GM12873 (cell line): ENCODE measurements at regions not wholly inside any gene's neighbourhood (a gene's known extent, or its start where the extent isn't known, plus 50 kb on each side); places are given as distances from the start of the nearest gene placed in this dataset.

Source experiments
- TF ChIP-seq, protein P1 (sequence below): IDR thresholded peaks from 2 replicates; pipeline ENCODE4 v1.5.1; 2012; ENCODE audit warnings: low read depth, mild to moderate bottlenecking, moderate library complexity, low read length, control low read depth; ENCODE audit not compliant: insufficient read depth; ENCODE audit errors: missing control alignments

DNA sequence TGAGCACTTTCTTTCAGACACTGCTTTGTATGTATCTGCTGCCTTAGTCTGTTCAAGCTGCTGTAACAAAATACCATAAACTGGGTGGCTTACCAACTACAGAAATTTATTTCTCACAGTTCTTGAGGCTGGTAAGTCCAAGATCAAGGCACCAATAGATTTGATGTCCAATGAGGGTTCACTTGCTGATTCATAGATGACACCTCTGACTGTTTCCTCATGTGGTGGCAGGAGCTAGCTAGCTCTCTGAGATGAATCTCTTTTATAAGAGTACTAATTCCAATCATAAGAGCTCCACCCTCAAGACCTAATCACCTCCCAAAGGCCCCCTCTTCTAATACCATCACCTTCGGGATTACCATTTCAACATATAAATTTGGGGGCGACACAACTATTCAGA, 76.6 kb upstream of the ADO start:
- TF ChIP-seq, protein P1, sequence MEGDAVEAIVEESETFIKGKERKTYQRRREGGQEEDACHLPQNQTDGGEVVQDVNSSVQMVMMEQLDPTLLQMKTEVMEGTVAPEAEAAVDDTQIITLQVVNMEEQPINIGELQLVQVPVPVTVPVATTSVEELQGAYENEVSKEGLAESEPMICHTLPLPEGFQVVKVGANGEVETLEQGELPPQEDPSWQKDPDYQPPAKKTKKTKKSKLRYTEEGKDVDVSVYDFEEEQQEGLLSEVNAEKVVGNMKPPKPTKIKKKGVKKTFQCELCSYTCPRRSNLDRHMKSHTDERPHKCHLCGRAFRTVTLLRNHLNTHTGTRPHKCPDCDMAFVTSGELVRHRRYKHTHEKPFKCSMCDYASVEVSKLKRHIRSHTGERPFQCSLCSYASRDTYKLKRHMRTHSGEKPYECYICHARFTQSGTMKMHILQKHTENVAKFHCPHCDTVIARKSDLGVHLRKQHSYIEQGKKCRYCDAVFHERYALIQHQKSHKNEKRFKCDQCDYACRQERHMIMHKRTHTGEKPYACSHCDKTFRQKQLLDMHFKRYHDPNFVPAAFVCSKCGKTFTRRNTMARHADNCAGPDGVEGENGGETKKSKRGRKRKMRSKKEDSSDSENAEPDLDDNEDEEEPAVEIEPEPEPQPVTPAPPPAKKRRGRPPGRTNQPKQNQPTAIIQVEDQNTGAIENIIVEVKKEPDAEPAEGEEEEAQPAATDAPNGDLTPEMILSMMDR = no peak

DNA sequence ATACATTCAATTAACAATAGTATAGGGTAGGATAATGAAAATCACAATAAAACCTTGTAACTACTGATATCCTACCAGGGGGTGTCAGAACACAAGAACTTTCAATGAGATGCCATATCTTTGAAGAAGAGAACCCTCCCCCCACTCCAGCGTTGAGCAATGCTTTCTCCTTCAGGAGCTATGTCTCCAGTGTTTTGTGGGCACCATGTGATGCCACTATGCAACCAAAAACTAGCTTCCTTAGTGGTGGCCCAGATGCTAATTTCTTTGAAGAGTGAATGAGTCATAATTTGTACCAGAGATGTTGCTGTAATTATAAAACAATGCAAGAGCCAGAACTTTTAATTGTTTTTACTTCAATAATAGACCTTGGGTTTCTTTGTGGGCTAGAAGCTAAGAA, 76.0 kb upstream of the ADO start:
- TF ChIP-seq, protein P1 = no peak

DNA sequence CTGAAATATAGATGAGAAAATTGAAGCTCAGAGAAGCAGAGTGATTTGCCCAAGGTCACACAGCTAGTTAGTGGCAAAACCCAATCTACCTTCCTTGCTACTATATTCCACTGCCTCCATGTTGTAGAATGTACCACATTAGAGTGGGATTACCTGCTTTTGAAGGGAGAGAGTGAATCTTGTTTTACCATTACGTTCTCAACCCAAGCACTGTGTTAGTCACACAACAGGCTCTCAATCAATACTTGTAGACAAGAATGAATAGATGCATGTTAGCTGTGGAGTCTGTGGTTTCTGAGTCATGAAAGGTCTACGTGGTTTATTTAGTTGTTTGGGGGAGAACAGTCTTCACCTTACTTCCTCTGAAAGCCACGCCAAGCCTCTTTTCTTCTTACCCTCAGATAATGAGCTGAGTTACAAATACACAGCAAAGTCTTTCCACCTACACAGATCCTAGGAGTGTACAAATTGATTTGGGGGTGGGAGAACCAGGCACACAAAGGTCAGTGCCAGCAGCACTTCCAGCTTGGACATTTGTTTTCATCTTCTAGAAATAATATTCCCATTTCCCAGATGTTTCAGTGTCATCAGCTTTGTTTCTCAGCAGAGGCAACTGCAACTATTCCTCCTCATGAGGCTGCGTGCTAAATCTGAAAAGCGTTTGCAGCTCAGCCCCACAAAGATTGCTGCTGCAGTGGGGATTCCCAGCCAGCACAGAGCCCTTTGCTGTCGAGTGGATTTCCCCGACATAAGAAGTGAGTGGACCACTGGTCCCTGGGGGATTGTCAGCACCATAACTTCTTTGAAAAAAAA, 71.5 kb upstream of the ADO start:
- TF ChIP-seq, protein P1 = no peak

DNA sequence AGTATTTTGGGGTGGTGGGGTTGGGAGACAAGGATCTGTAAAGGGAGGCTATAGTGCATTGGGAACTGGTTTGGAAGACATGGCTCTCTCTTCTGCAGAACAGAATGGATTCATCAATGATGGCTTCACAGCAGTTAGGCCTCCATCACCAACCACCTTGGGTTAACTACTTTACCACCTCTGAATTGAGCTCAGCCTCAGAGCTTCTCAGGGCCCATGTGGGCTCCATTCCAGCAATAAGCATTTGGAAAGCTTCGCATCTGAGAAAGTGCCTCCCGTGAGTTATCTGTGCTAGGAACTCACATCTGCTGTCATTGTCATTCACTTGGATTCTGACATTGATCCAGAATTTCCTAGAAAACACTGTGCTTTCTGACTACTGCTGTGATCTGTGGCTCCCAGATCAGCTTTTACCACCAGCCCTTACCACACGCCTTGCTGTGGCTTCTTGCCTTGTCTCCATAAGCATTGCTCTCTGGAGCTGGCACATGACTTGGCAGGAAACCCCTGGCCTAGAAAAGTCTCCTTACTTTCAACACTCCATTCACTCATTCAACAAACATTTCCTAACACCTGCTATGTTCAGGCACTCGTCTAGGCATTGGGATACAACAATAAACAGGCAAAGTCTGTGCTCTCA, 70.7 kb upstream of the ADO start:
- TF ChIP-seq, protein P1 = no peak

DNA sequence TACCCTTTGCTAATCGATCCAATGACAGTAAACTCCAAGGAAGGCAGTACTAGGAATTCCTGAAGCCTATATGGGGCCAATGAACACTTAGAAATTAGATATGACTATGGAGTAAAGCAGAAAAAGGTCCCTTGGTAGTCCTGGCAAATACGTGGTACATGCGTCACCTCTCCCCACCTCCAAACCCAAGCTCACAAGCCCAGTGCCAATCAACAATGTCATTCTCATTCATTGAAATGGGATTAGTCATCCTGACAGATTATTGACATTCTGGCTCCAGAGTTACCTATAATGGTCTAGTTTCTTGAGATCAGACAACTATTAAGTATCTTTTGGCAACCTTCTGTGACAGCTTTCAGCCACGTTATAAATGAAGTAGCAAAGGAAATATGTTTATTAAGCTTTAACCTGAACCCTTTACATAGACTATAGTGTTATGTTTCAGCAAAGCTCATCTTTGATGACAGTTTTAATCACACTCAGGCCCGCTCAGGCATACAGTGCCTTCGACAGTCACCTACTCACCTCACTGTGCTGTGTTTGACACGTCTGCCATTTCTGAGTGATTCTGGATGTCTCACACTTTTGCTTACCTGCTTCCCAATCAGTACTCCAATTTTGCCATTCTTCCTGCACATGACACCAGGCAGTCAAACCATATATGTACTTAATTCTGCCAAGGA, 69.6 kb upstream of the ADO start:
- TF ChIP-seq, protein P1 = no peak

DNA sequence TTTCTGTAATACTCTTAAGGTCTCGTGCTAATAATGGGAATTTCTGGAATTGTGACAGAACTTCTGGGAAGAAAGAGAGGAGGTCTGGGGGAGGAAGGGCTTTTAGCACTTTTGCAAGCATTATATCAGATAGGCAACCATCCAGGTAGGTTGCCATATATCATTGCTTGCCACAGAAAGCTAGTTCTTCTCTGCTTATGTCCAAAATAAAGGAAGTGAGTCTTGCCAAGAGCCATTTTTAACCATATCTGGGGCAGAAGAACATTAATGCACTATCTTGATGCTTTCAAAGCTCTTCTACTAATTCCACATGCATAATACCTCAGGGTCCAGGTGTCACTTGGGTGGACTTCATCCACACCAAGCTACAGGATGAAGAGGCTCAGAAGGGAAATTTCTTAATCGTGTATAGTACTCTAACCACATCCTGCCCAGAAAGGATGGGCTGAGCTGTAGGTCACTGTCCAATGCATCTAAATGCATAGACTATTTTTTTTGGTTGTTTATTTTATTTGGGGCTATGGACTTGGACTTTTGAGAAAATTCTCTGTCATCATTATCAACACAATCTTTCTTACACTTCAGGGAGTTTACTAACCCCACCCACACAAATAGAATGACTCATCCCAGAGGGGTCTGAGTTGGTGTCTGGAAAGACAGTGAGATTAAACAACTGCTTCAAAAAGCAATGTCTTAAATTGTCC, 68.9 kb upstream of the ADO start:
- TF ChIP-seq, protein P1 = no peak

DNA sequence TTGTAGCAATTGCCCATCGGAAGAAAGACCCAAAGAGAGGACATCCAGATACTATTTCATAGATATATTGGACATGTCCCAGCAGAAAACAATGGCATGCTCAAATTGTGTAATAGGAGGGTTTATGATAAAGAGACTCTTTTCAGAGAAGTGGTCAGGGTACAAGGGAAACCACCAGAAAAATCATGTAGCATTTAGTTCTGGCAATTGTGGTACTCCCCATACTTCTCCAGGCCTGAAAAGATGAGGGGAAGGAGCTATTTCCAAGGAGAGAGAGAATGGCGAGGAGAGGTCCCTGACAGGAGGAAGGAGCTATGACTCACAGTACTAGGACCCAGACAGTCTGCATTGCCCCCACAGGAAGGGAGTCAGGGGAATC, 68.4 kb upstream of the ADO start:
- TF ChIP-seq, protein P1 = no peak
